SK-N-MC (cell line): ENCODE measurements at regions not wholly inside any gene's neighbourhood (a gene's known extent, or its start where the extent isn't known, plus 50 kb on each side); places are given as distances from the start of the nearest gene placed in this dataset.

ENCODE experiments used
- EZH2 ChIP-seq: fragments of 200-600 bp; sonication (generic); IDR thresholded peaks from one replicate; pipeline ENCODE4 v1.6.1; 2017; ENCODE audit warnings: antibody characterized with exemption
- FOXP2 ChIP-seq: optimal IDR thresholded peaks from 2 replicates; pipeline ENCODE3; 2011; ENCODE audit warnings: mild to moderate bottlenecking, moderate library complexity; ENCODE audit not compliant: insufficient read depth; ENCODE audit errors: extremely low read length, control extremely low read depth
- POLR2AphosphoS5 ChIP-seq: IDR thresholded peaks from 2 replicates; pipeline ENCODE4 v1.6.1; 2012; ENCODE audit warnings: mild to moderate bottlenecking, low read depth, low read length, borderline replicate concordance

- TF ChIP-seq EZH2 = no peak
- no peak for TF ChIP-seq FOXP2
- no peak for TF ChIP-seq POLR2AphosphoS5
These were observed 134.6 kb upstream of the PDE4B start for GRCh38 chr1:65658122-65658521.
